Hippocampal formation (tissue), 2 donors: ENCODE measurements at regions not wholly inside any gene's neighbourhood (a gene's known extent, or its start where the extent isn't known, plus 50 kb on each side); places are given as distances from the start of the nearest gene placed in this dataset.
"Not testable (repeated sequence)": the region's sequence is repeated elsewhere in the genome, so short reads cannot be mapped to it uniquely, and the experiment has no call there.

Source experiments
- DNase-seq, 2 donors: peaks; one replicate each; lab custom pipeline; 2025; lab: John Stamatoyannopoulos, UW

GRCh38 chr20:19026121-19026878, 186.1 kb upstream of the SLC24A3 start:
- DNase-seq, result no peak

- DNase-seq, result no peak
Measured at GRCh38 chr20:19026901-19027644, 185.4 kb upstream of the SLC24A3 start.

DNA sequence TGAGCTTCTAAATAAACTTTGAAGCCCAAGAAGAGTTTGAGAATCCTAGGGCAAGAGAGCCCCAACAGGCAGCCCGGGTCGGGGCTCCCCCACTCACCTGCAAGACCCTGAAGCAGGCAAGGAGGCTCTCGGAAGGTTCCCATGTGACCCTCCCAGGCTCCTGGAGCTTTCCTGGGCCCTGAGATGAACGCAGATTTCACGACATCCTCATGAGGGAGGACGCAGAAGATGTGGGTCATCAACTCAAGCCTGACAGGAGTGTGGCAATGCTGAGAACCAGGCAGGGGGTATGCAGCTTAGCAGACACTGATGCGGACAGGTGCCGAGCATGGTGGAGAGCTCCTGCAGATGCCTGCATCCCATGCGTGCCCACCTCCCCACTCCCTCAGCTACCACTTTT, 184.5 kb upstream of the SLC24A3 start:
- no peak for DNase-seq

DNA sequence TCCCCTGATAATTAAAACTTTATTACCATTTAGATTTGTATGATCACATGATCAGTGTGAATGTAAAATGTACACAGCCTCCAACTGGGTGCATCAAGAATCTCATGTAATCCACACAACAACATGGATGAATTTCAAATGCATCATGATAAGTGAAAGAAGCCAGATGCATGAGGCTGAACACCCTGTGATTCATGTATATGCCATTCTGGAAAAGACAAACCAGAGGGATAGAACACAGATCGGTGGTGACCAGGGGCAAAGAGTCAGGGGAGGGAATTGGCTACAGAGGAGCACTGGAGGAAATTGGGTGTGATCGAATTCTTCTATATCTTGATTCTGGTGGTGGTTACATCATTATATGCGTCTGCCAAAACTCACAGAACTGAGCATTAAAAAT, 170.7 kb upstream of the SLC24A3 start:
- DNase-seq, result no peak

- DNase-seq, result no peak
Measured at GRCh38 chr20:19045371-19045770, 167.1 kb upstream of the SLC24A3 start.

DNA sequence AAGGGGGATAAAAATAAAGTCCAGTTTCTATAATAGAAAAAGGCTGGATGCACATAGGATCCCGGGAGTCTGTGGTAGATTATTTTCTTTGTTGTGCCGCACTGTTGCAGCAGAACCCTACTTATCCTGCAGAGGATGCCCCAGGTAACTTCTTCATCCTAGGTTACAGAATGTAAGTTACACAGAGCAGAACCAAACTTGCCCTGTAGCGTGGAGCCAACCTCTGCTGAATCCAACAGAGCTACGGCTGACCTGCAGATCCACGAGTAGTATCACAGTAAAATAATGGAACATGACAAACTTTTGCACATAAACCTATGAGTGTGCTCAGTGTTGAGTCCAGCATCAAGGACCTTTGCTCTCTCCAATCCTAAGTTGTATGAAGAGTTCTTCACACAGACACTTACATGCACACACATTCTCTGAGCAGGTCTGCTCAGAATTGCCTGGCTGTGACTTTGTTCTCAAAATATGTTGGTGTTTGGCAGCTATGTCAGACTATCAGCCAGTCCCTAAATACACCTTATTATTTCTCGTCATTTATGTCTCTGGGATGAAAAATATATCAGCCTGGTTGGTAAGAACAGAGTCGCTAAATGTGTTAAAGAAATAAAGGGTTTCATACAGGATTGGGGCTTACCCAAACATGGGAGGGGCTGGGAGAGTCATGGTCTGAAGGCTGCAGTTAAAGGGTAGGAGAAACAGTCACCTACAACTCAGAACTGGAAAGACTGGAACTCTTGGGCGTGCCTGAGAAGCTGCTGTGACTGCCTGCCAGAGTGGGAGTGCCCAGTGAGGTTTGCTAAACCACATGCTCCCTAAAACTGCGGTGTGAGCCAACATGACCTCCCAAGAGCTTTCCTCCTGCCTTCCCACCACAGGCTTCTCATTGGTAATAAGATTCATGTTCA, 165.1 kb upstream of the SLC24A3 start:
- no peak for DNase-seq

DNA sequence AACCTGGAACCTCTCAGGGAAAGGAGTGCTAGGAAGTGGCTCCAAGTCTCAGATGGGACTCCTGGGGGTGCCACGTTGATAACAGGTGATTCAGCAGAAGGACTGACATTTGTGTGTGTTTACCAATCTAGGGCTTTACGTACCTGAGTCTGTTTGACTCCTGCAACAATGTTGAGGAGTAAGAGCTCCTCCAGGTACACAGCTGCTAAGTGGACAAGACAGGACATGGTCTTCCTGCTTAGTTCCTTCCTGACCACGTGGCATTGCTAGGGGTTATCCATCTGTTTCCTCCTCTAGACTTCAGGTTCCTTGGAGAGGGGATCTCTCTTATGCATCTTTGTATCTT, 164.5 kb upstream of the SLC24A3 start:
- no peak for DNase-seq

DNA sequence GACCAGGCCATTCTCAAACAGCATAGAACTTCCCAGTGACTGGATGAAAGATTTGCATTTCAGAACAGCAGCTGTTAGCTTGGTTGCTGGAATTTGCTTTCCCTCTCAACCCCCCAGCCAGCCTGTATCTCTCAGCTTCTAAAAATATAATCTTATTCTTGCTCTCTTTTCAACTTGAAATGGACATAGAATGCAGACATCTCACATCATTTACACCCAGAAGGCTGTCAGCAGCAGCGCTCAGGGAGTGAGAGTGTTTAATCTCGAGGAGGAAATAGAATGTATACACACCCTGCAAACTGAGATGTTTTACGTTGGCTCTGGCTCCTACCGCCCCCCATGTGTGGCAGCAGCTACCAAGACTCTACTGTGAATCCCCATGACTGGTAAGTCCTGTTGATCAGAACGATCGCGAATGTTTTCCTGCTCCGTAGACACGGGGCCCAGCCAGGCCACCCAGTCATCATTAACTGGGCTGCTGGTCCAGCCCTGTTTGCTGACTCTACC, 163.4 kb upstream of the SLC24A3 start:
- no peak for DNase-seq

GRCh38 chr20:19049514-19049913, 162.9 kb upstream of the SLC24A3 start:
- no peak for DNase-seq

- DNase-seq, result no peak
Measured at GRCh38 chr20:19056909-19057308, 155.5 kb upstream of the SLC24A3 start.

GRCh38 chr20:19064788-19065187, 147.7 kb upstream of the SLC24A3 start:
- not testable (repeated sequence) for DNase-seq

- no peak for DNase-seq
Measured at GRCh38 chr20:19067986-19068385, 144.5 kb upstream of the SLC24A3 start.

DNA sequence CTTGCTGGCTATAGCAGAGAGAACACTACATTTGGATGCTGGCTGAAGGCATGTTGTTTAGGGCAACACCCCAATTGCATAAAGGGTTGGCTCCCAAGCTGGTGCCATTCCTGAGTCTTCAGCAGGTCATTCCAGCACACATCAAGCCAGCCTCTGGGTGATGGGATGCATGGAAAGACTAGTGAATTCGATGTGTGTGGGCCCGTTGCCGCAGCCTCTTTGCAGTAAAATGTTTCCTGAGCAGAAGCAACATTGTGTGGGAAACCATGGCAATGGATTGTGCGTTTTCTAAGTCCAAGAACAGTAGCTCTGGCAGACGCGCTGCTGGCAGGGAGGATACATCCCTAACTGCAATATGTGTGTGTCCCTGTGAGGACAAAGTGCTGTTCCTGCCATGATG, 142.4 kb upstream of the SLC24A3 start:
- peak in 1 of 2 donors; percentile 11 for DNase-seq

- DNase-seq, result no peak
Measured at GRCh38 chr20:19070681-19071445, 141.6 kb upstream of the SLC24A3 start.

- DNase-seq, result no peak
Measured at GRCh38 chr20:19071446-19071725, 141.1 kb upstream of the SLC24A3 start.

DNA sequence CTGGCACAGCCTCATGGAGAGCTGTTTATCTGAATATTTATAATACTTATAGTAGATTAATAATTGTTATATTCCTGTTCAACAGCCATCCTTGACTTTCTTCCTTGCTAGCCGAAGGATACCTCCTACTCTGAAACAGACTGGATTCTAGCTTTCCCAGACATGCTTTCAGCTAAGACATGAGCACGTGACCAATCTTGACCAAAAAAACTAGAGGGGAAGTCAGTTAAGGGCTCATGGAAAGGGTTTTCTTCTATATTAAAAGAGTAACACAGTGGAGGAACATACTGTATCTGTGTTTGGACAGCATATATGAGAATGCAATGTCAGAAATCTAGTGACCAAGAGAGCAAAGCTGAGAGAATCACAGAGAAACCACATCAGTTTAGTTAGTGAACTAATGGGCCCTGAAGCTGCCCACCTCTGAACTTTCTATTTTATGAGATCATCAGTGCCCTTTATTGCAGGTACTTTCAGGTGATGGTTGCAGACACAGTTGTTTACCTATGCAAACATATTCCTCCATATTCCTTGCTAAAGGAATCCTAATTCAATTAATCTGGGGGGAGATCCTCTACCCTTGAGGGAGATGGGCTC, 140.4 kb upstream of the SLC24A3 start:
- no peak for DNase-seq

- no peak for DNase-seq
Measured at GRCh38 chr20:19072988-19073387, 139.5 kb upstream of the SLC24A3 start.

DNA sequence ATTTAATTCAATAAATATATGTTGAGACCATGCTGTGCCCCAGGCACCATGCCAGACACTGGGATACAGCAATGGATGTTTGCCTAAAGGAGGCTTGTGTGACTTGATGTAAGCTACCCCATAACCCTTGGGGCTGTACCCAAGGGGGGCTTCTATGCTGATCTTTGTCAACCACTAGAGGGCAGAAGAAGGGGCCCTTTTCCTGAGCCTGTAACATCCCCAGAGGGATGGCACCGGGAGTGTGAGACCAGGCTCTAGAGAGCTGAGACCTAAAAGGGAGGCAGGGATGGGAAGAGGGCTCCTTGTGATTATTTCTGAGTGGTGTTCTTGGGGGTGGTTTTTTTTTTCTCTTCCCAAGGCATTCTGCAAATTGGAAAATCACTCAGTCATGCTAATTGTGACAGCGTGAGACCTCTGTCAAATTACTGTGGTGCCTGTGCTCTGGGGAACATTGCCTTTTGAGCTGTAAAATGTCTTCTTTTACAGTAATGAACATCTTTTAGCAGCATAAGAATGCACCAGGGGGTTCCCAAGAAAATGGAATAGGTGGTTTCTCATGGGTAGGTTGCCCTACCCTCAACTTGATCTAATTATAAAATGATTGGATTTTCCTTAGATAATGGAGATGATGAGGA, 138.7 kb upstream of the SLC24A3 start:
- DNase-seq, result no peak

GRCh38 chr20:19074356-19074755, 138.1 kb upstream of the SLC24A3 start:
- no peak for DNase-seq

DNA sequence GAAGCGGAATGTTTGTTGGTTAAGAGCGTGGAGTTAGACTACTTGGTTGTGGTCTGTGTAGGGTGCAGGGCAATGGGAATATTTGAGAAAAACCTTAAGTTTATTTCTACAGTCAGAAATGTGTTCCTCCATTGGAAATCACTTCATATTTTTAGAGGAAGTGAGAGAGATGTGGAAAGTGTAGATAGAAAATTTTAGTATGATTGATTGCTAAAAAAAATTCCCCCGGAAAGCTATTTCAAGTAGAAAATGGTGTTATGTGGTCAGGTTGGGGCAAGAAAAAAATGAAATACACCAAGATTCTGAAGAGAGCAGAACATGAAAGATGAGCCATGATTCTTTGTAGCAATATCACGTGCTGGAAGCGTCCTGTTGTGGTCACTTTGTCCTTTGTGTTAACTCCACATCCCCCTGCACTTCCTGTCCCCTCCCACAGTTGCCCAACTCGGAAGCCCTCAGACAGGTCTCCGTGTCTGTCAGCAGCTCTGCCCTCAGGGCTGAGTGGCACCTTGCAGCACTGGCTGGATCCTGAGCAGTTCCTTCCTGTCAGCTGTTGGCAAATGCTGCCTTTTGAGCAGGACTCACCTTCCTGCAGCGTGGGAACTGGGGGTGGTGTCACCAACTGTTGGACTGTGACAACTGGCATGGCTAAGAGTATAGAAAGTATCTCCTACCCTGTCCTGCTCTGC, 137.5 kb upstream of the SLC24A3 start:
- DNase-seq, result no peak
